RWPE2 (cell line): ENCODE measurements at regions not wholly inside any gene's neighbourhood (a gene's known extent, or its start where the extent isn't known, plus 50 kb on each side); places are given as distances from the start of the nearest gene placed in this dataset.
A peak's percentile ranks its signal among the peaks of the same experiment; 100 is the strongest.

Source experiments
- ATAC-seq: fragments of 200-7000 bp; cut with Tn5 transposase; 3 replicates; pipeline ENCODE4 v1.9.1; 2021; ENCODE audit warnings: low read depth
- DNase-seq: peaks from one replicate; pipeline ENCODE4 v3.0.0-alpha.2; 2020; ENCODE audit warnings: low spot score
- H3K27ac ChIP-seq: fragments of 450-650 bp; 2 replicates; pipeline ENCODE4 v1.5.1; 2017; ENCODE audit warnings: mild to moderate bottlenecking; ENCODE audit not compliant: poor library complexity, severe bottlenecking
- H3K27me3 ChIP-seq: fragments of 250-450 bp; sonication (Bioruptor Pico); 2 replicates; pipeline ENCODE4 v1.5.1; 2021; ENCODE audit warnings: mild to moderate bottlenecking, moderate library complexity; ENCODE audit not compliant: insufficient read depth, poor library complexity, severe bottlenecking
- H3K36me3 ChIP-seq: fragments of 250-450 bp; sonication (Bioruptor Pico); 2 replicates; pipeline ENCODE4 v1.5.1; 2020; ENCODE audit warnings: low read depth, mild to moderate bottlenecking, moderate library complexity
- H3K4me1 ChIP-seq: fragments of 250-450 bp; sonication (Bioruptor Pico); 2 replicates; pipeline ENCODE4 v1.5.1; 2021; ENCODE audit warnings: mild to moderate bottlenecking, moderate library complexity; ENCODE audit not compliant: insufficient read depth, poor library complexity, severe bottlenecking
- H3K4me3 ChIP-seq: fragments of 250-450 bp; sonication (Bioruptor Pico); 2 replicates; pipeline ENCODE4 v1.5.1; 2021; ENCODE audit warnings: mild to moderate bottlenecking, moderate library complexity; ENCODE audit not compliant: severe bottlenecking
- H3K9me3 ChIP-seq: fragments of 250-450 bp; sonication (Bioruptor Pico); 2 replicates; pipeline ENCODE4 v1.5.1; 2021; ENCODE audit warnings: mild to moderate bottlenecking, moderate library complexity; ENCODE audit not compliant: severe bottlenecking
- TF ChIP-seq, protein P1 (sequence below): fragments of 450-650 bp; IDR thresholded peaks from one replicate; pipeline ENCODE4 v1.5.1; 2017; ENCODE audit warnings: mild to moderate bottlenecking, moderate library complexity; ENCODE audit not compliant: poor library complexity, severe bottlenecking

- peaks cover 9% of the 10 kb centered on the region for H3K27me3 ChIP-seq
- H3K9me3 ChIP-seq: no peaks in the 10 kb centered on the region
- no peaks in the 10 kb centered on the region for H3K36me3 ChIP-seq
- TF ChIP-seq, protein P1, sequence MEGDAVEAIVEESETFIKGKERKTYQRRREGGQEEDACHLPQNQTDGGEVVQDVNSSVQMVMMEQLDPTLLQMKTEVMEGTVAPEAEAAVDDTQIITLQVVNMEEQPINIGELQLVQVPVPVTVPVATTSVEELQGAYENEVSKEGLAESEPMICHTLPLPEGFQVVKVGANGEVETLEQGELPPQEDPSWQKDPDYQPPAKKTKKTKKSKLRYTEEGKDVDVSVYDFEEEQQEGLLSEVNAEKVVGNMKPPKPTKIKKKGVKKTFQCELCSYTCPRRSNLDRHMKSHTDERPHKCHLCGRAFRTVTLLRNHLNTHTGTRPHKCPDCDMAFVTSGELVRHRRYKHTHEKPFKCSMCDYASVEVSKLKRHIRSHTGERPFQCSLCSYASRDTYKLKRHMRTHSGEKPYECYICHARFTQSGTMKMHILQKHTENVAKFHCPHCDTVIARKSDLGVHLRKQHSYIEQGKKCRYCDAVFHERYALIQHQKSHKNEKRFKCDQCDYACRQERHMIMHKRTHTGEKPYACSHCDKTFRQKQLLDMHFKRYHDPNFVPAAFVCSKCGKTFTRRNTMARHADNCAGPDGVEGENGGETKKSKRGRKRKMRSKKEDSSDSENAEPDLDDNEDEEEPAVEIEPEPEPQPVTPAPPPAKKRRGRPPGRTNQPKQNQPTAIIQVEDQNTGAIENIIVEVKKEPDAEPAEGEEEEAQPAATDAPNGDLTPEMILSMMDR: no peak
- no peaks in the 10 kb centered on the region for H3K4me1 ChIP-seq
- no peak for DNase-seq
- no peak overlapping the region for H3K4me3 ChIP-seq
- H3K27ac ChIP-seq: no peak overlapping the region
- ATAC-seq: no peak
Observed at GRCh38 chr10:120253131-120253530, 203.9 kb upstream of the PLPP4 start.

GRCh38 chr10:120260456-120260855, 196.6 kb upstream of the PLPP4 start:
- no peak overlapping the region for H3K4me3 ChIP-seq

DNA sequence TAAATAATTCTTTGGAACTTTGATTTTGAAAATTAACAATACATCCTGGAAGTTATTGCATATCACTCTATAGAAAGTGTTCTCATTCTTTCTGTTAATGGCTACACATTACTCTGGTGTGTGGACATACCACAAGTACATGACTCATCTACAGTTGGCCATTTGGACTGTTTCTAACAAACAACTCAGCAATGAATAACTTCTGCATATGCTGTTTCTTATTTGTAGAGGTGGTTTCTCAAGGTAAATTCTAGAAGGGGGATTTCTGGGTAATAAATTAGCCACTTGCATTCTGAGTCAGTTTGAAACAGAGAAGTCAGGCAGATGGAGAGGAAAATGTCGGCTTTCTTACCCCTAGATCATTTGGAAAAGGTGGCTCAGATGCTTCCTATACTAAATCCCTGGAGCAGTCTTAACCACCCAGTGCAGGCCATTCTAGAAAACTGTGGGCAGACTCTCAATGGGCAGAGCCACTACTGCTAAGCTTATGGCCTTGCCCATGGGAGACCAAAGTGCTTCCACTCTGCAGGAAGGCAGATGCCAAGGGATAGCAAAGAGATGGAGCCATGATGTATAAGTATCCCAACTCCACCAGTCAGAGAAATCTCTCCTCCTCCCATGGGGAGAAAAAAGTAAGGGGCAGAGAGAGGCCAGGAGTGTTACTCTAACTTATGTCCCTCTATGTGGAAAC, 194.0 kb upstream of the PLPP4 start:
- Histone ChIP-seq H3K9me3 (no peaks in the 10 kb centered on the region), H3K27me3 (peaks cover 41% of the 10 kb centered on the region), H3K4me3 (no peak overlapping the region), H3K27ac (no peak overlapping the region), H3K36me3 (no peaks in the 10 kb centered on the region), H3K4me1 (no peaks in the 10 kb centered on the region)
- no peak for DNase-seq
- ATAC-seq: peak; percentile 53; the same call in 2 of the 3 replicates
- TF ChIP-seq, protein P1: no peak

More at GRCh38 chr10:120260456-120260855, 196.6 kb upstream of the PLPP4 start:
- H3K27me3 ChIP-seq: peaks cover 29% of the 10 kb centered on the region
- TF ChIP-seq, protein P1: no peak
- no peak overlapping the region for H3K27ac ChIP-seq
- no peak for ATAC-seq
- no peaks in the 10 kb centered on the region for H3K4me1 ChIP-seq
- H3K36me3 ChIP-seq: no peaks in the 10 kb centered on the region
- H3K9me3 ChIP-seq: no peaks in the 10 kb centered on the region
- no peak for DNase-seq

DNA sequence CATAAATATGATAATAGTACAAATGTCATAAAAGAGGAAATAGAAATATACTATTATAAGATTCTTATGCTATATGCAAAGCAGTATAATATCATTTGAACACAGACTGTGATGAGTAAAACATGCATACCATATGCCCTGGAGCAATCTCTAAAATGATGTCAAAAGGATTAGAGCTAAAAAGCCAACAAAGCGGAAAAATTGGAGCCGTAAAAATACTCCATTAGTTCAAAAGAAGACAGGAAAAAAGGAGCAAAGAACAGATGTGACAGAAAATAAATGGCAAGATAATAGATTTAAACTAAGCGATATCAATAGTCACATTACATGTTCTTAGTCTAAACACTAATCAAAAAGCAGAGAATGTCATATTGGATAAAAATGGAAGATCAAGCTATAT, 191.0 kb upstream of the PLPP4 start:
- TF ChIP-seq, protein P1: no peak
- Histone ChIP-seq H3K27me3 (peaks cover 44% of the 10 kb centered on the region), H3K27ac (no peak overlapping the region), H3K36me3 (no peaks in the 10 kb centered on the region), H3K9me3 (no peaks in the 10 kb centered on the region), H3K4me3 (no peak overlapping the region), H3K4me1 (no peaks in the 10 kb centered on the region)
- DNase-seq (no peak), ATAC-seq (no peak)

GRCh38 chr10:120270906-120271305, 186.1 kb upstream of the PLPP4 start:
- Histone ChIP-seq H3K36me3 (no peaks in the 10 kb centered on the region), H3K9me3 (no peaks in the 10 kb centered on the region), H3K4me1 (no peaks in the 10 kb centered on the region), H3K27me3 (peaks cover 14% of the 10 kb centered on the region), H3K4me3 (no peak overlapping the region), H3K27ac (no peak overlapping the region)
- DNase-seq: no peak
- TF ChIP-seq, protein P1: no peak
- ATAC-seq: no peak
